GM10266 (cell line): ENCODE measurements at regions not wholly inside any gene's neighbourhood (a gene's known extent, or its start where the extent isn't known, plus 50 kb on each side); places are given as distances from the start of the nearest gene placed in this dataset.
"Not testable (repeated sequence)": the region's sequence is repeated elsewhere in the genome, so short reads cannot be mapped to it uniquely, and the experiment has no call there.

ENCODE experiments used
- DNase-seq: peaks from one replicate; pipeline ENCODE4 v3.0.0; 2012; ENCODE audit errors: extremely low spot score
- TF ChIP-seq, protein P1 (sequence below): IDR thresholded peaks from 2 replicates; pipeline ENCODE4 v1.5.1; 2012; ENCODE audit warnings: mild to moderate bottlenecking, low read depth; ENCODE audit not compliant: control insufficient read depth, insufficient read depth; ENCODE audit errors: missing control alignments

DNA sequence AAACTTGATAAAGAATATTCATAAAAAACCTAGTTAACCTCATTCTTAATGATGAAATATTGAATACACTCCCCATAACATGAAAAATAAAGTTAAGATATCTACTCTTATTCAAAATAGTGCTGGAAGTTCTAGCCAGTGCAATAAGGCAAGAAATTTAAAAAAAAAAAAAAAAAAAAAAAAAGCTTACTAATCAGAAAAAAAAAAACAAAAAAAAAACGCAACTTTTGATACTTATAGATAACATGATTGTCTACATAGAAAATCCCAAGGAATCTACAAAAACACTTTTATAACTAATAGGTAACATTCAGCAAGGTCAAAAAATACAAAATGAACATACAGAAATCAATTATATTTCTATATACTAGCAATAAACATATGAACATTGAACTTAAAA lies 515.6 kb downstream of the UQCRFS1 start:
- DNase-seq = no peak
- TF ChIP-seq, protein P1, sequence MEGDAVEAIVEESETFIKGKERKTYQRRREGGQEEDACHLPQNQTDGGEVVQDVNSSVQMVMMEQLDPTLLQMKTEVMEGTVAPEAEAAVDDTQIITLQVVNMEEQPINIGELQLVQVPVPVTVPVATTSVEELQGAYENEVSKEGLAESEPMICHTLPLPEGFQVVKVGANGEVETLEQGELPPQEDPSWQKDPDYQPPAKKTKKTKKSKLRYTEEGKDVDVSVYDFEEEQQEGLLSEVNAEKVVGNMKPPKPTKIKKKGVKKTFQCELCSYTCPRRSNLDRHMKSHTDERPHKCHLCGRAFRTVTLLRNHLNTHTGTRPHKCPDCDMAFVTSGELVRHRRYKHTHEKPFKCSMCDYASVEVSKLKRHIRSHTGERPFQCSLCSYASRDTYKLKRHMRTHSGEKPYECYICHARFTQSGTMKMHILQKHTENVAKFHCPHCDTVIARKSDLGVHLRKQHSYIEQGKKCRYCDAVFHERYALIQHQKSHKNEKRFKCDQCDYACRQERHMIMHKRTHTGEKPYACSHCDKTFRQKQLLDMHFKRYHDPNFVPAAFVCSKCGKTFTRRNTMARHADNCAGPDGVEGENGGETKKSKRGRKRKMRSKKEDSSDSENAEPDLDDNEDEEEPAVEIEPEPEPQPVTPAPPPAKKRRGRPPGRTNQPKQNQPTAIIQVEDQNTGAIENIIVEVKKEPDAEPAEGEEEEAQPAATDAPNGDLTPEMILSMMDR = no peak

DNA sequence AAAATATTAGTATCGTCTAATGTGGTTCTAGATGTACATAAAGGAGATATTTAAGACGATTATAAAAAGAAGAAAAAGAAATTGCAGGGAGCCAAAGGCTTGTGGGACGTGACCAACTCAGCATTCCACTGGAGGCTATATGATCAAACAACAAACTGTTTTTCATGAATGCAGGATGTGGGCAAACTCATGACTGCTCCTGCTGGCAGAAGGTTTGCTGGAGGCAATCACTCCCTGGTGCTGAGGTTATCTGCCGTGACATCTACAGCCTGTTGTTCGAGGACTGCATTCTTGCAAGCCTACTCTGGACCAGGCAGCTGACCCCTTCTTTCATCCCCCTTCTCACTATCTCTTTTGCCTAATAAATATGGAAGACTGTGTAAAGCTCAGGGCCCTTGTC lies 518.1 kb downstream of the UQCRFS1 start:
- no peak for DNase-seq
- TF ChIP-seq, protein P1 = no peak

DNA sequence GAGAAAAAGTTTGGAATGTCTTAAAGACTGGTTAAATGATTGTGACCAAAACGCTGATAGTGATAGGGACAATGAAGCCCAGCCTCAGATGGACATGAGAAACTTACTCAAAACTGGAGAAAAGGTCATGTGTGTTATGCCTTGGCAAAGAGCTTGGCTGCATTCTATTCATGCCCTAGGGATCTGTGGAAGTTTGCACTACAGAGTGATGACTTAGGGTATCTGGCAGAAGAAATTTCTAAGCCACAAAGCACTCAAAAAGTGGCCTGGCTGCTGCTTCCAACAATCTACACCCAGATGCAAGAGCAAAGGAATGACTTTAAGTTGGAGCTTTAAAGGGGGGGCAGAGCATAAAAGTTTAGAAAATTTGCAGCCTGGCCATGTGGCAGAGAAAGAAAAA lies 521.3 kb downstream of the UQCRFS1 start:
- DNase-seq = no peak
- TF ChIP-seq, protein P1 = no peak

DNA sequence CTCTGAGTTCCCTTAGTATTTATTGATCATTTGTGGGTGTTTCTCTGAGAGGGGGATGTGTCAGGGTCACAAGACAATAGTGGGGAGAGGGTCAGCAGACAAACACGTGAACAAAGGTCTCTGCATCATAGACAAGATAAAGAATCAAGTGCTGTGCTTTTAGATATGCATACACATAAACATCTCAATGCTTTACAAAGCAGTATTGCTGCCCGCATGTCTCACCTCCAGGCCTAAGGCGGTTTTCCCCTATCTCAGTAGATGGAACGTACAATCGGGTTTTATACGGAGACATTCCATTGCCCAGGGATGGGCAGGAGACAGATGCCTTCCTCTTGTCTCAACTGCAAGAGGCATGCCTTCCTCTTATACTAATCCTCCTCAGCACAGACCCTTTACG lies 523.5 kb downstream of the UQCRFS1 start:
- DNase-seq = not testable (repeated sequence)

DNA sequence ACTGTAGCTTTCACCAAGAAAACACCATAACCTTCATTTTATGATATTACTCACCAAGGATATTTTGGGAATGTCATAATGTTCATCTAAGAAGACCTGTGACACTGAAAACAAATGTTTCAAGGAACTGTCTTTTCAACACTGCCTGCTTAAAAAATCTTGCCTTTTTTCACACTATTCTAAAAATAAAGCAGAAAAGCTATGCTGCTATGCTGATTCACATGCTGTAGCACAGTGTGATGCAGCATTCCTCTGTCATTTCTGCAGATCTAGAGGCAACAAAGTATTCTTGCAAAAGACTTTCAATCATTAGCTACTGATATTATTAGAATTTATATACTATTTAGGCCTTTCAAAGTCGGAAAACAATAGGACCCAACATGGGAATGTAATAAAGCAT lies 525.7 kb downstream of the UQCRFS1 start:
- TF ChIP-seq, protein P1 = no peak
- DNase-seq = no peak

DNA sequence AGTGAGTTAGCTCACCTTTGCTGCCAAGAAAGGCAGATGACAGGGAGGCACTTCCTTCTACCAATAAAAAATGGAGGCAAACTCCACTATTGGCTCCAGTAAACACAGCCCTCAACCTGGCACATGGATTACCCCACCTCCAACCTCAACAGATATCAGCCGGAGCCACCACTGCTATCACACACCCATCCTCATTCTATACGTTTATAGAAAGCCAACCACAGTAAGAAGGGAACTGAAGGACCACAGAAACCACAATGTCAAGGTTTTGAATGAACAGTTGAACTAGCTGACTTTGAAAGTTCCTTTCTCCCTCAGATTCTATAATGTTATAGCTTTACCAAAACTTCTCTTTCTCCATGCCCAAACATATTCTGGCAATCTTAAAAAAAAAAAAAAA lies 526.2 kb downstream of the UQCRFS1 start:
- no peak for DNase-seq
- TF ChIP-seq, protein P1 = no peak

DNA sequence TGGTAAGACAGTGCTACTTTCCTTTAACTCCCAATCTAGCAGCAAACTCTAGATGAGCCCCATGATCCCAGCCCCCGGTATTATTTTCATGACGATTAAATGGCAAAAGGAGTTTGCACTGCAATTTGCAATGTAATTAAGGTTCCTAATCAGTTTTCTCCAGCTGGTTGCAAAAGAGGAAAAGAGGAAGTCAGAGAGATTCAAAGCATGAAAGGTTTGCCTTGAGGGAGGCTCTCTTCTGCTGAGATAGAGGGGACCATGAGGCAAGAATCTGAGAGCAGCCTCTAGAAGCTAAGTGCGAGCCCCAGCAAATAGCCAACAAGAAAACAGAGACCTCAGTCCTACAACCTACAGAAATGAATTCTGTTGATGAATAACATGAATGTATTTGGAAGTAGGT lies 527.1 kb downstream of the UQCRFS1 start:
- no peak for DNase-seq
- TF ChIP-seq, protein P1 = no peak

DNA sequence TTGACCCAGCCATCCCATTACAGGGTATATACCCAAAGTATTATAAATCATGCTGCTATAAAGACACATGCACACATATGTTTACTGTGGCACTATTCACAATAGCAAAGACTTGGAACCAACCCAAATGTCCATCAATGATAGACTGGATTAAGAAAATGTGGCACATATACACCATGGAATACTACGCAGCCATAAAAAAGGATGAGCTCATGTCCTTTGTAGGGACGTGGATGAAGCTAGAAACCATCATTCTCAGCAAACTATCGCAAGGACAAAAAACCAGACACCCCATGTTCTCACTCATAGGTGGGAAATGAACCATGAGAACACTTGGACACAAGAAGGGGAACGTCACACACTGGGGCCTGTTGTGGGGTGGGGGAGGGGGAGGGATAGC lies 527.9 kb downstream of the UQCRFS1 start:
- DNase-seq = not testable (repeated sequence)
